Retinal pigment epithelial cell (primary cell): ENCODE measurements at regions not wholly inside any gene's neighbourhood (a gene's known extent, or its start where the extent isn't known, plus 50 kb on each side); places are given as distances from the start of the nearest gene placed in this dataset.

Experiments used
- DNase-seq: peaks from one replicate; pipeline ENCODE4 v3.0.0-alpha.2; 2010; ENCODE audit warnings: low read depth
- H3K4me3 ChIP-seq: 2 replicates; pipeline ENCODE4 v1.5.1; 2011; ENCODE audit warnings: mild to moderate bottlenecking, low read length, control low read depth, moderate library complexity
- CTCF ChIP-seq: conservative IDR thresholded peaks from 2 replicates; pipeline ENCODE4 v1.5.1; 2011; ENCODE audit warnings: low read depth, low read length, control low read depth, inconsistent platforms

- DNase-seq, result no peak
- TF ChIP-seq CTCF, result no peak
- no peak overlapping the region for H3K4me3 ChIP-seq
Observed at GRCh38 chr2:15050483-15050882, 418.0 kb downstream of the LRATD1 start.

GRCh38 chr2:15053542-15053941, 421.0 kb downstream of the LRATD1 start:
- no peak for DNase-seq
- no peak overlapping the region for H3K4me3 ChIP-seq
- TF ChIP-seq CTCF, result no peak

GRCh38 chr2:15058015-15058720, 425.7 kb downstream of the LRATD1 start:
- no peak for DNase-seq
- H3K4me3 ChIP-seq, result no peak overlapping the region
- TF ChIP-seq CTCF, result peak; percentile 48

GRCh38 chr2:15058721-15059157, 426.2 kb downstream of the LRATD1 start:
- no peak for TF ChIP-seq CTCF
- no peak overlapping the region for H3K4me3 ChIP-seq
- DNase-seq, result no peak

GRCh38 chr2:15059870-15060512, 427.5 kb downstream of the LRATD1 start:
- H3K4me3 ChIP-seq, result no peak overlapping the region
- no peak for DNase-seq
- TF ChIP-seq CTCF, result no peak

- TF ChIP-seq CTCF, result no peak
- no peak for DNase-seq
- no peak overlapping the region for H3K4me3 ChIP-seq
Observed at GRCh38 chr2:15061268-15061667, 428.8 kb downstream of the LRATD1 start.

- no peak for DNase-seq
- H3K4me3 ChIP-seq, result no peak overlapping the region
- TF ChIP-seq CTCF, result no peak
Observed at GRCh38 chr2:15066138-15066537, 433.6 kb downstream of the LRATD1 start.
